ENCODE measurements at regions not wholly inside any gene's neighbourhood (a gene's known extent, or its start where the extent isn't known, plus 50 kb on each side); places are given as distances from the start of the nearest gene placed in this dataset.

GRCh38 chr20:47883186-47883585 is 97.9 kb upstream of the SULF2 start:
- TF ChIP-seq EZH2 (IDR thresholded peaks at IDR 0.05; ENCODE audit: borderline replicate concordance, low read depth, low read length, poor library complexity, severe bottlenecking), result no peak
- no peak for TF ChIP-seq CTCF (conservative IDR thresholded peaks at IDR 0.05; ENCODE audit: low read depth, low read length)

All from A673 (cell line).